HG03457 (cell line): ENCODE measurements at regions not wholly inside any gene's neighbourhood (a gene's known extent, or its start where the extent isn't known, plus 50 kb on each side); places are given as distances from the start of the nearest gene placed in this dataset.

ENCODE experiments used
- ATAC-seq: cut with Tn5 transposase; IDR thresholded peaks from one replicate; pipeline ENCODE4 v1.9.1; 2021; ENCODE audit warnings: moderate number of reproducible peaks; ENCODE audit not compliant: unreplicated experiment

DNA sequence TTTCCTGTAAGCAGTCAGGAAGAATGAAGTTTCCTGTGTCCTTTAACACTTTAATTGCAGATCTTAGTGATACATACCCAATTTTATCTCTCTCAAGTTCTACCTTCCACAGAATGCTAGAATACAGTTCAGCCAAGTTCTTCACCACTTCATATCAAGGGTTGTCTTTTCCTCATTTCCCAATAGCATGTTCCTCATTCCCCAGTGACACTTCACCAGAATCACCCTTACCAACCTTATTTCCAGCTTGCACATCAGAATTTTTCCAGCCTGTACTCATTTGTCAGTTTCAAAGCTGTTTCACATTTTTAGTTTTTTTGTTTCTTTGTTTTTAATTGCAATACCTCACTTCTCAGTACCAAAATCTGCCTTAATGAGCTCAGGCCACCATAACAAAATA lies 126.1 kb downstream of the ESM1 start:
- ATAC-seq, result no peak

GRCh38 chr5:54854883-54855581 lies 130.4 kb downstream of the ESM1 start:
- ATAC-seq, result no peak

DNA sequence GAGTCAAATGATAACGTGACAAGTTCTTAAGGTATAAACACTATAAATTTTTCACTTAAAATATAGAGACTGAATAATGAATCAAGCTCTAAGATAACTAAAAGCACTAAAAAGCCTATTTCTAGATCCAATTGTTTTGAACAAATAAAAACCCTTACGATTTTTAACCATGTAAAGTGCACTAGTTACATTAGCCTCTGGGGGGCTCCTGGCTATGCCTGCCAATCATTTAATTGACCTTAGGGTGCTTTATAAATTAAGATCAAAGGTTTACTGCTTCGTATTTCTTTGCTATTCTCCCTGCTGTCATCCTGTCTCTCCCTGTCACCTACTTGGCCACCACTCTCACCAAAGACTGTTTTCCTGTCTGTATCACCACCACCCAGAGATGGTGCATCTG lies 133.4 kb downstream of the ESM1 start:
- no peak for ATAC-seq

DNA sequence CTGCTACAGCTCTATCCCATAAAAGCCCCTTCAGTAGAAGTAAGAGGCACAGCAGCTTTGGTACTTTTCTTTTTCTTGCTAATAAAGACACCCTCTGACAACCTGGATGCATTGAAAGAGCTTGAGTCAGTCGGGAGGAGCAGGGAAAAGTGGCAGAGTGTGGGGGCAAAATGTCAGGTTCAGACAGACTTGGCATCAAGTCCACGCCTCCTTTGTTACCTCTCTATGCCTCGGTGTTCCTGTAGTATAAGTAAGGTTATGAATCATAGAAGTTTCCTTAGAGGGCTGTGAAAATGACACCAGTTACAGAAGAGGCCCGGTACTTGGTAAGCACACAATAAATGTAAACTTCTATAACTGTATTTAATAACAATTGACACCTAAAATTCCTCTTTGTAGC lies 133.9 kb downstream of the ESM1 start:
- no peak for ATAC-seq

- no peak for ATAC-seq
Observed at GRCh38 chr5:54848581-54848980, 136.8 kb downstream of the ESM1 start.

- ATAC-seq, result no peak
Observed at GRCh38 chr5:54845567-54845941, 139.8 kb downstream of the ESM1 start.

DNA sequence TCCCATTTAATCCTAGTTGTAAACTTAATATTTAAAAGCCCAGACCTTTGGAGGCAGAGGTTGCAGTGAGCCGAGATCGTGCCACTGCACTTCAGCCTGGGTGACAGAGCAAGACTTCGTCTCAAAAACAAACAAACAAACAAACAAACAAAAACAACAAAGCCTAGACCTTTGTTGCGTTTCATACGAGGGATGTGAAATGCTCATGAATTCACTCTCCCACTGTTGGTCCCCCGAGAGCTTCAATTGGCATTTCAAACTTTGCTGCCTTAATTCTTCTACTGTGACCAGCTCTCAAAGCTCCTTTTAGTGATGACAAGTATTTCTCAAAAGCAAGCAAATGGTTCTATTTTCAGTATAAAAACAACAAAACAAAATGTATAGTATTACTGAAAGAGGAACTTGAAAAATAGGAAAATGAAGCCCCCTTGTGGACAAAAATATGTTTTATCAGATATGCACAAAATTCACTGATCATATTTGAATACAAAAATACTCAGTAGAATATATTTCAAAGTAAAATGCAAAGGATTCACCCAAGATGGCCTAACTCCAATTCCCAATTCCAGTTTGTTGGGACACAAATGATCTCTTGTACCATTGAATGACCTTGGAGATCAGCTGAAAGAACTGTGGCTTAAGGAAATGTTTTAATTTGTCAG lies 140.4 kb downstream of the ESM1 start:
- no peak for ATAC-seq

DNA sequence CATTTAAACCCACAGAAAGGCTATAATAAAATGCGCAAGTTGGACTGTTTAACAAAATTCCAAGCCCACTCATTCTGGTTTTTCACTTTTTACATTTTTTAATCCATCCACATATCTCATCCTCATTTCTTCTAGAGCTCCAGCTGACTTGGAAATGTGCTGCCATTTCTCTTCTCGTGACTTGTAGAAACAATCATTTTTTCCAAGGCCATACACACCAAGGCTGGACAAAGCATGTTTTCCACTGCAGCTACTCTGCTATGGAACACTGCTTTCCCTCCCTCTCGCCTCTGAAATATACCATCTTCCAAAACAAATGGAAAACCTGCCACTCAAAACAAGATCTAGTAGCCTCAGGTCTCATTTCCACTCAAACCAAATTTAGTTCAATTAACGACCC lies 141.1 kb downstream of the ESM1 start:
- ATAC-seq, result no peak

- no peak for ATAC-seq
Observed at GRCh38 chr5:54841481-54841880, 143.9 kb downstream of the ESM1 start.

- ATAC-seq, result no peak
Observed at GRCh38 chr5:54838843-54839242, 146.6 kb downstream of the ESM1 start.

DNA sequence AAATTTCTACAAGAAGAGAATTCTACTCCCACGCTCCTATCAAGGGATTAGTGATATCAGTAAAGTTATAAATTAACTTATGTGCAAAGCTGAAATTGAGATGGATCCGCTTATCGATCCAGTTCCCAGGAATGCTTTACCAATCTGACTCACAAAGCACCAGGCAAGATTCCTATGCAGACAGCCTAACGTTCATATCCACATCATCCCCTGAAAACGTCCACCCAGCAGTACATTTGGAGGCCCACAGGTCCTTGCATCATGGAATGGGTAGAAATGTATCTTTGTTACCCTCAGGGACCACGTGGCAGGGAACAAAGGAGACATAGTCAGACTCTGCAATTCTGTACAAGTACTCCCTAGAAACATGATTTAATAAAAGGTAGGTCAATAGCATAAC lies 147.4 kb downstream of the ESM1 start:
- ATAC-seq, result no peak

GRCh38 chr5:54837093-54837492 lies 148.3 kb downstream of the ESM1 start:
- no peak for ATAC-seq

DNA sequence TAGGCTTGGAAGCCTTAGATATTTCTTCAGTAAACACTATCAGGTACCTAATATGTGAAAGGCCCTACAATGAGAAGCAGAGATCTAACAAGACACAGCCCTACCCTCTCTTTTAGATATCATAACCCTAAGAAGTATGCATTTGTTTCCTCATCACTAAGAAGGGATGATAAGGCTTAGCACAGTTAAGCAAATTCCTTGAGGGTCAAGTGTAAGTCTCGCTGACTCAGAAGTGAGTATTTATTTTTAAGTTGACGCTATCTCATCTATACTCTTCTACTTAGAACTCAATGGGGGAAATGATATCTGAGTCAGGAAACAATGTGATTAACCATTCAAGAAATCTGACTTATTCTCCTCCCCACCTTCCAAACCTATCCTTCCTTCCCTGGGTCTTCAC lies 149.7 kb downstream of the ESM1 start:
- no peak for ATAC-seq

DNA sequence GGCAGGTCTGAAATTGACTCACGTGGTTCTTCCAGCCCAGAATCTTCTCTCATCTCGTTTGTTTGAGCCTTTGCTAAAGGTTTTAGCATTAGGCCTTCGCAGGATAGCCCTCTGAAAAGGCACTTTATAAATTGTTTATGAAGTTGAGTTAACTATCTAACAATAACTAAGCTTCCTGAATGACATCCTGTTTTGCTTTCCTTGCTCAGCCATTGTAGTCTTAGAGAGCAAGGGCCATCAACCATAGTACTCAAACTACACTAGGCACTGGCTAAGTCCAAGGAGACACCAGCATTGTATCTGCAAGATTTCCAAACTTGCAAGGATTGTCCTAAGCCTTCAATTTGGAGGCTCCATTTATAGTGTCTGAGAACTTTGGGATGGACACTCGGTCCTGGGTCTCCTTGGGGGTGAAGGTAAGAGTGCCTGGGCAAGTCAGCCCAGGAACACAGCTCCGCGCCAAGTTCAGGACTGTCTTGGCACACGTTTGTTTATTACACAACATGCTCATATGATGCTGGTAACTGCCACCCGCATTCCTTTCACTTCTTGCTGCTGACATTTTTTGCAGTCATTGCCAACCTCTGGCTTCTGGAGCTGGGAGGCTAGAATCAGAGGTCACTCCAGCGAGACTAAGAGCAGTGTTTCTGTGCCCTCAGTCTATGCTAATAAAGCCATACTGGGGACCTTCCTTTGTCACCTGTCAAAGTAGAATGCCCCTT lies 151.1 kb downstream of the ESM1 start:
- ATAC-seq, result no peak

GRCh38 chr5:54833590-54833989 lies 151.8 kb downstream of the ESM1 start:
- no peak for ATAC-seq

- no peak for ATAC-seq
Observed at GRCh38 chr5:54832858-54833257, 152.5 kb downstream of the ESM1 start.

- no peak for ATAC-seq
Observed at GRCh38 chr5:54832045-54832444, 153.3 kb downstream of the ESM1 start.

DNA sequence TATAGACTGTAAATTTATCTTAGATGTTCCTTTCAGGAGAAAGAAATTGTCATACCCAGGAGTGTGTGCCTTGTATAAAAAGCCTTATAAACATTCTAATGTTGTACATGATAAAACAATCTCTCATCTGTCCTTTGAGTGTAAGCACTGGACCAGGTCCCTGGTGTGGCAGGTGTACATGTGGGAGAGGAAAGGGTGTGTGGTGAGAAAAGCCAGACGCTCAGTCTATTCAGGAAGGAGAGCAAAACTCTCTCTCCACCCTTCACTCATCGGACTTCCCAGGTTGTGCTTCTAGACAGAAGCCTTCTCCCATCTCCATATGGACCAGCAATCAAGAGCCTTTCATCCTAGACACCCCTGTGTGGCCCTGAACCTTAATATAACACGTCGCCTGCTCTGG lies 154.2 kb downstream of the ESM1 start:
- no peak for ATAC-seq

DNA sequence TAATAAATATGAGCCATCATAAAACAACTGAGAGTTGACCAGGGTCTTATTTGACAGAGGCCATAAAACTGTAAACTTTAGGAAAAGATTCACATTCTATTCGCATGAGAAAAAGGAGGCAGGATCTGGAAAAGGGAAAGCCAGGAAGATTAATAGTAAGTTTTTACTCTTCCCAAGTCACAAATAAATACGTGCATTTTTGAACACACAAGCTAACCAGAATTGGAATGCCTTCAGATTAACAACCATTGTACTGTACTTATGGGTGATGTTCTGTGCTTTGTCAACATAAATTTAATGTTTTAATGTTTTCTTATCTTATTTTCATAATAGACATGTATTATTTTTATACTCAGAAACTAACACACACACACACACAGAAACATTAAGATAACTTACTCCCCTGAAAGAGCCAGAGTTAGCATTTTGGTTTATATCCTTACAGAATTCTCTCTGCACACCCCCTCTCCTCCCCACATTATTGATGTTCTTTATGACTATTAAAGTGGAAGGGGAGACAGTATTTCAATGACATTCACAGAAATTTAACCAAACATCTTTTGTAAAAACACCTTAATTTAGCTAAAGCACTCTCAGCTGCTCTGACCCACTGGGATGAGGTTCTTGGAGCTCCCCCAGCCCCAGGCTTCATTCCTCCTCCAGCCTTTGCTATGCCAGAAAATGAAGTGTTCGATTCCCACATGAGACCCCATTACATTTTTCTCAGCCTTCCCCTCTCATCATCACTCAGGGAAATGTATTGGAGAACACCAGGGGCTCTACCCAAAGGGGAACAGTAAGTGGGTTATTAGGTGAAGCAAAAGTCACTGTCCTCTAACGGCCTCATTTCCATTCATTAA lies 155.5 kb downstream of the ESM1 start:
- no peak for ATAC-seq

DNA sequence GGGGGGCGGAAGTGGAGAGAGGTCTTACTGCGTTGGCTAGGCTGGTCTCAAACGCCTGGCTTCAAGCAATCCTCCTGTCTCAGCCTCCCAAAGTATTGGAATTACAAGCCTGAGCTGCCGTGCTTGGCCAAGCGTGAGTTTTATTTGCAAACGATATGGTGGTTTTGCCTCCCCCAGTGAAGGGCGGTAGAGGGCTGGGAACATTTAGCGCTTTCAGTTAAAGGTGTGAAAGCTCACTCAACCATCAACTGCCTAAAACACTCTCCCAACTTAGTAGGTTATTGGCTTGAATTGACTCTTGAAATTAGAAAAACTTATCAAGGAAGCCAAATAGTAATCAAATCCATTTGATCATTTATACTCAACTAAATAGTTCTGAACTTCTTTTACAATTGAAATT lies 156.3 kb downstream of the ESM1 start:
- ATAC-seq, result no peak

GRCh38 chr5:54828151-54828550 lies 157.2 kb downstream of the ESM1 start:
- no peak for ATAC-seq
